VCaP (cell line): ENCODE measurements at regions not wholly inside any gene's neighbourhood (a gene's known extent, or its start where the extent isn't known, plus 50 kb on each side); places are given as distances from the start of the nearest gene placed in this dataset.

ENCODE experiments used
- H3K27ac ChIP-seq: fragments of 450-650 bp; 2 replicates; pipeline ENCODE4 v1.5.1; 2017
- TF ChIP-seq, protein P1 (sequence below): fragments of 450-650 bp; conservative IDR thresholded peaks from 2 replicates; pipeline ENCODE4 v1.5.1; 2017; ENCODE audit warnings: mild to moderate bottlenecking, moderate library complexity

DNA sequence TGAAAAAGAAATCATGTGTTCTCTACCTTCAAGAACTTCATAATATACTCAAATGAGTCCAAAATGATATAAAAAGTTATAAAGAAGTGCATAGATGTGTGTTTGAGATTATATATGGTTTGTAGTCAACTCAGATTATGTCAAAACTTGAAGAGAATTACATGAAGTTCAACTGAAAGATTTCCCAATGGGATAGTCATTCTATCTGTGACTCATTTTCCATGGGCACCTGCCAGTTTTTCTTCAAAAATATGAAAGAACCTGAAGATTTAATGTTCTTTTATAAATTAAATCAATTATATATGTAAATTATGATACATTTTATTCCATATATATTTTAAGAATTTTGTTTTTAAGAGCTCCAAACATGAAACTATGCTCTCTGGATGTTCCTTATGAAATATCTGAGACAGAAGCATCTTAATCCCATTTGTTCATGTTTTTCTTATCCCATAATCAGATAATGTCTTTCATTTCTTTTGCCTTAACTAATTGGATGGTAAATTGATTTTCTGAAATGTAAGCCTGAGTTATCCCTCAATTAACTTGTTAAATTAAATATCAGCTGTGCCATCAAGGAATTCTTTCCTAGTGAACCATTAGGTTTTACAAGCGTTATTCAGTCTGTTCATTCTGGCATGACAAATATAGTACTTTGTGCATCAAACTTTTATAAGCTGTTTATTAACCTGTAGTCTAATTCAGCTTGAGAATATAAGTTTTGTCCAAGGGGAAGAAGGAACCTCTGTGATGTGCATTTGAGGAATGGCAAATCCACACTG is 387.1 kb downstream of the IPMK start:
- TF ChIP-seq, protein P1, sequence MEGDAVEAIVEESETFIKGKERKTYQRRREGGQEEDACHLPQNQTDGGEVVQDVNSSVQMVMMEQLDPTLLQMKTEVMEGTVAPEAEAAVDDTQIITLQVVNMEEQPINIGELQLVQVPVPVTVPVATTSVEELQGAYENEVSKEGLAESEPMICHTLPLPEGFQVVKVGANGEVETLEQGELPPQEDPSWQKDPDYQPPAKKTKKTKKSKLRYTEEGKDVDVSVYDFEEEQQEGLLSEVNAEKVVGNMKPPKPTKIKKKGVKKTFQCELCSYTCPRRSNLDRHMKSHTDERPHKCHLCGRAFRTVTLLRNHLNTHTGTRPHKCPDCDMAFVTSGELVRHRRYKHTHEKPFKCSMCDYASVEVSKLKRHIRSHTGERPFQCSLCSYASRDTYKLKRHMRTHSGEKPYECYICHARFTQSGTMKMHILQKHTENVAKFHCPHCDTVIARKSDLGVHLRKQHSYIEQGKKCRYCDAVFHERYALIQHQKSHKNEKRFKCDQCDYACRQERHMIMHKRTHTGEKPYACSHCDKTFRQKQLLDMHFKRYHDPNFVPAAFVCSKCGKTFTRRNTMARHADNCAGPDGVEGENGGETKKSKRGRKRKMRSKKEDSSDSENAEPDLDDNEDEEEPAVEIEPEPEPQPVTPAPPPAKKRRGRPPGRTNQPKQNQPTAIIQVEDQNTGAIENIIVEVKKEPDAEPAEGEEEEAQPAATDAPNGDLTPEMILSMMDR: no peak
- no peak overlapping the region for H3K27ac ChIP-seq

DNA sequence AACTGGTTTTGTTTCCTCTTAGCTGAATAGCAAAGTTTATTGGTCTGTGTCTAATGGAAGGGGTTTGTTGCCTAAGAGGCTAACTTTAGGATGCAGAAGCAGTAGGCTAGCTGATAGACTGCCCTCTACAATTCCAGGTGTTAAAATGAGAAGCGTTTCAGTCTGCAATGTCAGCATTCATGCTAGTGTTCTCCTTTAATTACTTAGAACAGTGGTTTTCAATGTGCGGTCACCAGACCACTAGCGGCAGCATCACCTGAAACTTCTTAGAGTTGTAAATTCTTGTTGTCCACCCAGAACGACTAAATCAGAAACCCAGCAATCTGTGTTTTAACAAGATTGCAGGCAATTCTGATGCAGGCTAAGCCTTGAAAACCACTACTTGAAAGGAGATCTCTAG is 392.9 kb downstream of the IPMK start:
- TF ChIP-seq, protein P1: no peak

DNA sequence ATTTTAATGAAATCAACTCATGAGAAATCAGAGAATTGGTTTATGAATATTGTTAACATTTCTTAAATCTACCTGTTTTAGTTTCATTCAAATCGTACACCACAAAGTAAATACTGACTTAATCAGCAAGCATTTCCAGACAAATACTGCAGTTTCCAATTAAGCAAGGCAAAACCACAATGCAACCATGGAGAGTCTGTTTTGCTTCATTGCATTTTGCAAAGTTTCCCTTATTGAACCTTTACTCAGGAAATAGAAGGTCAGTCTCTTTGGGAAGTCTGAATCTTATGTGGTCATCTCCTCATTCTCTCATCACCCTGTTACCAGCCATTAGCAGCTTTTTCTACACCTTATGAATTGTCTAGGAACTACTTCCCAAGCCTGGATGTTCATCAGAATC is 400.5 kb downstream of the IPMK start:
- TF ChIP-seq, protein P1: no peak
- no peak overlapping the region for H3K27ac ChIP-seq

More for the DNA sequence above, 392.9 kb downstream of the IPMK start:
- H3K27ac ChIP-seq: no peak overlapping the region

DNA sequence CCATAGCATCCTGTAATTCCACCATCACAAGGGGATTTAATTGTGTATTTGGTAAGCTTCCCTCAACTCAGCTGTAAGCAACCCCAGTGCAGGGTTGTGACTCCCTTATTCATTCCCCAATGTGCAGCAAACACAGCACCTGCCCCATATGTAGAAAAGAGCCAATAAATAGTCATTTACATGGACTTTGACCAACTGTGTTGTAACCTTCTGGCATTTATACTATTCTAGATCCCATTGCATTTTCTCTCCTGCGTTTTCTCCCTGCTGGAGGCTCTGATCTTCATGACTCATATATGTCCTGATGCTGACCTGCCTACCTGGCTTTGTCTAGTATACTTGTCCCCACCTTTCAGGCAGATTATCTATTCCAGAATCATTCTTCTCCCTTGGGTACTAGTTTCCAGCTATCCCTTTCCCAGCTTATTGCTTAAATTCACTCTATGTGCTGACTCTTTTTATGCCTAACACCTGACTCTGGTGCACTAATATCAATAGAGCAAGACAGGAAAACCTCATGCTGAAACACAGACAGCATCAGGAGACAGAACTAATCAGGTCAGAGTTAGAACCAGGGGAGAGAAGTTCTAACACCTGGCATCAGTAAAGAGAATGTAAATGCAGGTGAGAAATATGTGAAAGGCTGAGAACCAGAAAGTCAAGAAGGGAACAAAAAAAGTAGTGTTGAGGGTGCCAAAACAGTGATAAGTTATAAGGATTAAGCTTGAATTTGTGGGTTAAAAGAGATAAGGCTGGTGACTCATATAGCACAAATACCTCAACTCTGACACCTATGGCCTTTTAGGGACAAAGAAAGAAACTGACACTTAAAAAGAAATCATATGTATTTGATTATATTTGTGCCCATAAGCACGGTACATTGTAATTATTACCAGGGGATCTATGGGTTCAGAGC is 402.7 kb downstream of the IPMK start:
- TF ChIP-seq, protein P1: no peak
- H3K27ac ChIP-seq: no peak overlapping the region

DNA sequence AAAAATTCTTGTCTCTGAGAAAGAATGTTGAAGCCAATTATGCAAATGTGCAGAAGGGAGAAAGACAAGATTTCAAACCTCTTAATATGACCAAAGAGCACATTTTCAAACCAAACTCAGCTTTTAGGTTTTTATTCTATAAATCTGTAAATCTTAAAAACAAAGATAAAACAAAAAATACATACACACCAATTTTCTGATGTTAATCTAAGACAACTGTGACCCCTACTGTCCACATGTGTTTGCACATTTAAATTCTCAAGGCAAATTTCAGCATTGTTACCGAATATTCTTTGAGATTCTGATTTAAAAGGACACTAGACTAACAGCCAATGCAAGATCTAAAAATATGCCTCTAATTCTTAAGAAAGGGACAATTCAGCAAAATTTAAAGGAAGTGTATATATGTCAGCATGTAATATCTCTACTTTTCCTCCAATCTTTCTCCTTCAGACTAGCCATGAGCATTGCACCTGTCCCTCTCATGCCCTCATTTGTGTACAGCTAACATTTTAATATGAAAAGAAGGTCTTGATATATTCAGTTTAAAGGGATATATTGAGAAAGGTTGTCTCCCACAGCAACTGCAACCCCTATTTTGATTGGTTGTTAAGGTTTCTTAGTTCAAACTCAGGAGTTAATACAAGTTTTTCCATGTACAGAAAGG is 417.9 kb downstream of the IPMK start:
- H3K27ac ChIP-seq: peak overlapping the region; percentile 88
- TF ChIP-seq, protein P1: peak; percentile 70

DNA sequence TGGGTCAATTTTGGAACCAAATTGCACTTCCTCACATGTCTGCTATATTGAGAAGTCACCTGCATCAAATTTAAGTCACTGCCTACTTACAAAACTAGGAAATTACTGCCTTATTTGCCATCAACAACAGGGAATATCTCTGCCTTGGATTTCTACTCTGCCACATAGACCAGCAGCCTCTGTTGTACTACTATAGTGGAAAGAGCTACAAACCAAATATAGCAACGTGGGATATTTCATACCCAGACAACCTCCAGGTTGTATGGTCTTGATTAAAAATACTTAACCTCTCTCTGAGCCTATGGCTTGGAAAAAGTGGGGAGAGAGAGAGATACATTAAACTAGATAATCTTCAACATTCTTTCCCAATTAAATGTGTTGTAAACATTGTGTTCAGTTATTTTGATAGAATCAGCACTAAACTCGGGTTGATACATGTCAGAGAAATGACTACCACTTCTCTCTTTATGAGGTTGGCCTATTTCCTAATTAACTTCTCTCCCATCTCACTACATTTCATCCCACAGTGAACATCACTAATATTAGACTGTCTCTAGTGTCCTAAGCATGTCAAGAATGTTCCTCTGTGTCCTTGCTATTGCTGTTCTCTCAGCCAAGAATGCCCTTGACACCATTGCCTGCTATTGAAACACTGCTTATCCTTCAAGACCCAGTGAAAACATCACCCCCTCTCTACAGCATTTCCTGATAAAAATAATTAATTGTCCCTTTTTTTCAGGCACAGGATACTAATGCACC is 421.2 kb downstream of the IPMK start:
- H3K27ac ChIP-seq: peak overlapping the region; percentile 88; the same call in 1 of the 2 replicates
- TF ChIP-seq, protein P1: no peak
